ENCODE measurements at regions not wholly inside any gene's neighbourhood (a gene's known extent, or its start where the extent isn't known, plus 50 kb on each side); places are given as distances from the start of the nearest gene placed in this dataset.

DNA sequence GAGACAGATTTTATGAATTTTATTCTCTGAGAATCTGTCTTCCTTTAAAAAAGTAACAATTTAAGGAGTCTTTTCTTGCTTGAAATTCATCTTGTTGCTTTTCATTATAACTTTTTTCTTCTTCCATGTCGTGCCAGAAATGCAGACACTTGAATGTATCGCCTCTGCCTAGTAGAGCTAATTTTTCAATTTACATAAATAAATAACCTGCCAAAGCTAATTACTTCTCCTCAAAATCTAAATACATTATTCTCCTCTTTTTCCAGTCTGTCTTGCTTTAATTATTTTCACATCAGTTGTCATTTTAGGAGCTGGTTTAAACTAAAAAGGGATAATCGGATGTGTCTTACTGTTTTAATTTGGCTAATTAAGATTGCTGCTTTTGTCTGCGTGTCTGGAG is 711.1 kb upstream of the SEL1L start:
- no peak for TF ChIP-seq POLR2A (IDR thresholded peaks at IDR 0.05; ENCODE audit: low read depth, low read length)
- TF ChIP-seq TAF1 (IDR thresholded peaks at IDR 0.05; ENCODE audit: borderline replicate concordance, low read depth, low read length), result no peak
